HEK293 (cell line): ENCODE measurements at regions not wholly inside any gene's neighbourhood (a gene's known extent, or its start where the extent isn't known, plus 50 kb on each side); places are given as distances from the start of the nearest gene placed in this dataset.

Experiments
- CTCF ChIA-PET: fragments of 350-600 bp; formaldehyde crosslinking; extraction: SDS; loops from one replicate; lab custom pipeline; 2021; ENCODE audit warnings: antibody characterized with exemption; lab: Yijun Ruan, JAX
- POLR2A ChIA-PET: fragments of 300-600 bp; formaldehyde crosslinking; extraction: SDS; loops from one replicate; lab custom pipeline; 2020; ENCODE audit warnings: antibody characterized with exemption, inconsistent platforms; lab: Yijun Ruan, JAX
- H3K27ac ChIP-seq: fragments of 200-500 bp; sonication (Bioruptor generic); 2 replicates; pipeline ENCODE4 v1.5.1; 2014; ENCODE audit warnings: low read depth, low read length, control low read depth, inconsistent platforms; ENCODE audit errors: extremely low read depth
- H3K36me3 ChIP-seq, 2 experiments: fragments of 200-500 bp in 1 of 2; sonication (Bioruptor generic) in 1 of 2; 1 replicate in 1 of 2; 2 replicates in 1 of 2; pipeline ENCODE4 v1.5.1; 2014 to 2017; ENCODE audit warnings: inconsistent platforms in 2 of 2, low read length in 2 of 2; ENCODE audit not compliant: control insufficient read depth in 2 of 2, insufficient read depth in 1 of 2
- H3K4me1 ChIP-seq: fragments of 200-500 bp; sonication (Bioruptor generic); 2 replicates; pipeline ENCODE4 v1.5.1; 2014; ENCODE audit warnings: mild to moderate bottlenecking, low read length, inconsistent platforms; ENCODE audit not compliant: control insufficient read depth, insufficient read depth
- H3K4me3 ChIP-seq: 2 replicates; pipeline ENCODE4 v1.5.1; 2011; ENCODE audit warnings: low read depth, mild to moderate bottlenecking, control low read depth, low read length, moderate library complexity
- H3K9me3 ChIP-seq: fragments of 200-500 bp; sonication (Bioruptor generic); 2 replicates; pipeline ENCODE4 v1.5.1; 2014; ENCODE audit warnings: low read depth, low read length, inconsistent platforms; ENCODE audit not compliant: control insufficient read depth, insufficient read depth
- BCL11A ChIP-seq: fragments of 450-650 bp; formaldehyde crosslinking; IDR thresholded peaks from 2 replicates; pipeline ENCODE4 v1.5.1; 2016; ENCODE audit warnings: low read depth, missing biosample characterization, missing genetic modification characterization
- BCL11B ChIP-seq: fragments of 450-650 bp; formaldehyde crosslinking; IDR thresholded peaks from 2 replicates; pipeline ENCODE4 v1.5.1; 2016; ENCODE audit warnings: low read depth, missing biosample characterization, missing genetic modification characterization
- GLIS2 ChIP-seq: fragments of 450-650 bp; formaldehyde crosslinking; IDR thresholded peaks from 2 replicates; pipeline ENCODE4 v1.5.1; 2016; ENCODE audit warnings: missing biosample characterization, missing genetic modification characterization
- HOXA7 ChIP-seq: sonication (generic); formaldehyde crosslinking; IDR thresholded peaks from 2 replicates; pipeline ENCODE4 v1.8.1; 2022; ENCODE audit warnings: missing genetic modification reagents, borderline replicate concordance
- KLF10 ChIP-seq: fragments of 450-650 bp; IDR thresholded peaks from 2 replicates; pipeline ENCODE4 v1.5.1; 2018; ENCODE audit warnings: missing biosample characterization, mild to moderate bottlenecking, missing genetic modification characterization
- SCRT2 ChIP-seq: fragments of 450-650 bp; formaldehyde crosslinking; IDR thresholded peaks from 2 replicates; pipeline ENCODE4 v1.5.1; 2016; ENCODE audit warnings: missing biosample characterization, missing genetic modification characterization
- YY2 ChIP-seq: fragments of 450-650 bp; formaldehyde crosslinking; IDR thresholded peaks from 2 replicates; pipeline ENCODE4 v1.5.1; 2016; ENCODE audit warnings: missing biosample characterization, missing genetic modification characterization
- ZNF133 ChIP-seq: fragments of 450-650 bp; formaldehyde crosslinking; IDR thresholded peaks from 2 replicates; pipeline ENCODE4 v1.5.1; 2016; ENCODE audit warnings: missing biosample characterization, missing genetic modification characterization
- ZNF221 ChIP-seq: fragments of 450-650 bp; formaldehyde crosslinking; IDR thresholded peaks from 2 replicates; pipeline ENCODE4 v1.5.1; 2017; ENCODE audit warnings: missing biosample characterization, missing genetic modification characterization, borderline replicate concordance
- ZNF501 ChIP-seq: fragments of 450-650 bp; formaldehyde crosslinking; IDR thresholded peaks from 2 replicates; pipeline ENCODE4 v1.5.1; 2016; ENCODE audit warnings: missing biosample characterization, missing genetic modification characterization
- ZNF544 ChIP-seq: fragments of 450-650 bp; formaldehyde crosslinking; IDR thresholded peaks from 2 replicates; pipeline ENCODE4 v1.5.0; 2017; ENCODE audit warnings: missing biosample characterization, missing genetic modification characterization
- ZNF548 ChIP-seq: fragments of 450-650 bp; formaldehyde crosslinking; IDR thresholded peaks from 2 replicates; pipeline ENCODE4 v1.5.1; 2016; ENCODE audit warnings: missing biosample characterization, missing genetic modification characterization
- ZNF555 ChIP-seq: fragments of 450-650 bp; formaldehyde crosslinking; conservative IDR thresholded peaks from 2 replicates; pipeline ENCODE4 v1.5.1; 2017; ENCODE audit warnings: missing biosample characterization, mild to moderate bottlenecking, missing genetic modification characterization, inconsistent platforms
- ZNF677 ChIP-seq: fragments of 450-650 bp; IDR thresholded peaks from 2 replicates; pipeline ENCODE4 v1.5.0; 2018; ENCODE audit warnings: missing biosample characterization, mild to moderate bottlenecking, missing genetic modification characterization, moderate library complexity
- TF ChIP-seq, protein P1 (sequence below): fragments of 450-650 bp; formaldehyde crosslinking; IDR thresholded peaks from 2 replicates; pipeline ENCODE4 v1.5.0; 2017; ENCODE audit warnings: missing biosample characterization, missing genetic modification characterization, borderline replicate concordance
- TF ChIP-seq, protein P2 (sequence below): fragments of 450-650 bp; formaldehyde crosslinking; IDR thresholded peaks from 2 replicates; pipeline ENCODE4 v1.5.1; 2016; ENCODE audit warnings: missing biosample characterization, missing genetic modification characterization, low read depth
- TF ChIP-seq, protein P3 (sequence below): fragments of 450-650 bp; formaldehyde crosslinking; IDR thresholded peaks from 2 replicates; pipeline ENCODE4; 2016; ENCODE audit warnings: missing biosample characterization, missing genetic modification characterization
- TF ChIP-seq, protein P4 (sequence below): fragments of 450-650 bp; formaldehyde crosslinking; IDR thresholded peaks from 2 replicates; pipeline ENCODE4 v1.5.1; 2016; ENCODE audit warnings: missing biosample characterization, missing genetic modification characterization

DNA sequence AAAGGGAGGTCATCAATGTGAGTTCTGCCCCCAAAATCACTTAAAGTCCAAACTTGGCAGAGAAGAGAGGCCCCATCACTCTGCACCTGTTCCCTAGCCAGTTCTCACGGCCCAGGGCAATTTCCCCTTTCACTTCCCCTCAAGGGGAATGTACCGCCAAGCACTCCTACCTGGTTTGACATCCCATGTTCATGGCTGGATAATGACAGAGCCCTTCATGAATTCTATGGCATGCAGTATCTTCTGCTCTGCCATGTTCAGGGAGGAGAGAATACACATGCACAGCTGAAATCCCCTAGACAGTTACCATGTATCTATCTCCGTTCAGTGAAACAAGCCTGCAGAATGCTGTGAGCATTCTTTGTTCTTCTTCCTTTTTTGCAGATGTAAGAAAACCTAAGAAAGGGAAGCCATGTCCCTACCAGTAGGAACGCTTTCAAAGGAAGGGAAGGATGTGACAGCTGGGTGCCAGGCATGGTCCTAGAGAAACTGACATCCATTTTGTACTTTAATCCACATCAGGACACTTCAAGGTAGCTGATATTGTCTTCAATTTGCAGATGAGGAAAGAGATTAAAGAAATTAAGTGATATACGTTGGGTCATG is 79.8 kb upstream of the ARID1B start:
- POLR2A ChIA-PET = no interaction called here
- Histone ChIP-seq H3K36me3 (no peaks in the 10 kb centered on the region), H3K9me3 (no peaks in the 10 kb centered on the region), H3K27ac (no peak overlapping the region), H3K4me1 (no peaks in the 10 kb centered on the region), H3K4me3 (no peak overlapping the region)
- no peak for TF ChIP-seq HOXA7 (CRISPR knock-in tag)
- TF ChIP-seq SCRT2 = no peak
- no peak for TF ChIP-seq ZNF548
- TF ChIP-seq, protein P1, sequence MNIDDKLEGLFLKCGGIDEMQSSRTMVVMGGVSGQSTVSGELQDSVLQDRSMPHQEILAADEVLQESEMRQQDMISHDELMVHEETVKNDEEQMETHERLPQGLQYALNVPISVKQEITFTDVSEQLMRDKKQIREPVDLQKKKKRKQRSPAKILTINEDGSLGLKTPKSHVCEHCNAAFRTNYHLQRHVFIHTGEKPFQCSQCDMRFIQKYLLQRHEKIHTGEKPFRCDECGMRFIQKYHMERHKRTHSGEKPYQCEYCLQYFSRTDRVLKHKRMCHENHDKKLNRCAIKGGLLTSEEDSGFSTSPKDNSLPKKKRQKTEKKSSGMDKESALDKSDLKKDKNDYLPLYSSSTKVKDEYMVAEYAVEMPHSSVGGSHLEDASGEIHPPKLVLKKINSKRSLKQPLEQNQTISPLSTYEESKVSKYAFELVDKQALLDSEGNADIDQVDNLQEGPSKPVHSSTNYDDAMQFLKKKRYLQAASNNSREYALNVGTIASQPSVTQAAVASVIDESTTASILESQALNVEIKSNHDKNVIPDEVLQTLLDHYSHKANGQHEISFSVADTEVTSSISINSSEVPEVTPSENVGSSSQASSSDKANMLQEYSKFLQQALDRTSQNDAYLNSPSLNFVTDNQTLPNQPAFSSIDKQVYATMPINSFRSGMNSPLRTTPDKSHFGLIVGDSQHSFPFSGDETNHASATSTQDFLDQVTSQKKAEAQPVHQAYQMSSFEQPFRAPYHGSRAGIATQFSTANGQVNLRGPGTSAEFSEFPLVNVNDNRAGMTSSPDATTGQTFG (tag by site-specific recombination) = no peak
- TF ChIP-seq ZNF133 (tag by site-specific recombination) = no peak
- no peak for TF ChIP-seq ZNF221 (tag by site-specific recombination)
- CTCF ChIA-PET = no interaction called here

DNA sequence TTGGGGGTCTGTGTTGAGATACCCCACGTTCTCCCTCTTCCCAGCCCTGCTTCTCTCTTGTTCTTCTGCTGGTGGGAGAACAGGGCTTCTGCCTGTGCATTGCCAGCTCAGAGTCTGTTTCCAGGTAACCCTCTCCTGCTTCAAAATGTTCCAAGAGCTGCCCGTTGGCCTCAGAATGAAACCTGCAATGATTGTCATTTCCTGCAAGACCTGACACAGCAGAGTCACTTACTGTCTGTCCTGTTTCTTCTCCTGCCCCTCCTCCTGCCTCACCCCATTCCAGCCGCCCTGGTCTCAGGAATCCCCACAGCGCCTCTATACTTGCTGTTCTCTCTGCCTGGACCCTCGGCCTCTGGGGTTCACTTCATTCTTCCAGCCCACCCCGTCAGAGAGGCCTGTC is 81.4 kb upstream of the ARID1B start:
- H3K4me3 ChIP-seq = no peak overlapping the region
- CTCF ChIA-PET = interaction anchor here (0.5 kb wide), 1 partner anchor 257 kb away, joined by 3 read pairs; no protein-coding TSS in a partner anchor
- TF ChIP-seq BCL11A (tag by site-specific recombination) (no peak), ZNF501 (tag by site-specific recombination) (no peak), ZNF677 (tag by site-specific recombination) (no peak), BCL11B (tag by site-specific recombination) (no peak), ZNF221 (tag by site-specific recombination) (no peak), GLIS2 (tag by site-specific recombination) (no peak), ZNF544 (tag by site-specific recombination) (no peak), YY2 (tag by site-specific recombination) (no peak), ZNF555 (tag by site-specific recombination) (no peak), KLF10 (no peak)
- TF ChIP-seq, protein P2, sequence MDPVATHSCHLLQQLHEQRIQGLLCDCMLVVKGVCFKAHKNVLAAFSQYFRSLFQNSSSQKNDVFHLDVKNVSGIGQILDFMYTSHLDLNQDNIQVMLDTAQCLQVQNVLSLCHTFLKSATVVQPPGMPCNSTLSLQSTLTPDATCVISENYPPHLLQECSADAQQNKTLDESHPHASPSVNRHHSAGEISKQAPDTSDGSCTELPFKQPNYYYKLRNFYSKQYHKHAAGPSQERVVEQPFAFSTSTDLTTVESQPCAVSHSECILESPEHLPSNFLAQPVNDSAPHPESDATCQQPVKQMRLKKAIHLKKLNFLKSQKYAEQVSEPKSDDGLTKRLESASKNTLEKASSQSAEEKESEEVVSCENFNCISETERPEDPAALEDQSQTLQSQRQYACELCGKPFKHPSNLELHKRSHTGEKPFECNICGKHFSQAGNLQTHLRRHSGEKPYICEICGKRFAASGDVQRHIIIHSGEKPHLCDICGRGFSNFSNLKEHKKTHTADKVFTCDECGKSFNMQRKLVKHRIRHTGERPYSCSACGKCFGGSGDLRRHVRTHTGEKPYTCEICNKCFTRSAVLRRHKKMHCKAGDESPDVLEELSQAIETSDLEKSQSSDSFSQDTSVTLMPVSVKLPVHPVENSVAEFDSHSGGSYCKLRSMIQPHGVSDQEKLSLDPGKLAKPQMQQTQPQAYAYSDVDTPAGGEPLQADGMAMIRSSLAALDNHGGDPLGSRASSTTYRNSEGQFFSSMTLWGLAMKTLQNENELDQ (tag by site-specific recombination) = no peak
- TF ChIP-seq, protein P3, sequence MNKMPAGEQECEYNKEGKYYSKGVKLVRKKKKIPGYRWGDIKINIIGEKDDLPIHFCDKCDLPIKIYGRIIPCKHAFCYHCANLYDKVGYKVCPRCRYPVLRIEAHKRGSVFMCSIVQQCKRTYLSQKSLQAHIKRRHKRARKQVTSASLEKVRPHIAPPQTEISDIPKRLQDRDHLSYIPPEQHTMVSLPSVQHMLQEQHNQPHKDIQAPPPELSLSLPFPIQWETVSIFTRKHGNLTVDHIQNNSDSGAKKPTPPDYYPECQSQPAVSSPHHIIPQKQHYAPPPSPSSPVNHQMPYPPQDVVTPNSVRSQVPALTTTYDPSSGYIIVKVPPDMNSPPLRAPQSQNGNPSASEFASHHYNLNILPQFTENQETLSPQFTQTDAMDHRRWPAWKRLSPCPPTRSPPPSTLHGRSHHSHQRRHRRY (tag by site-specific recombination) = no peak
- TF ChIP-seq, protein P4, sequence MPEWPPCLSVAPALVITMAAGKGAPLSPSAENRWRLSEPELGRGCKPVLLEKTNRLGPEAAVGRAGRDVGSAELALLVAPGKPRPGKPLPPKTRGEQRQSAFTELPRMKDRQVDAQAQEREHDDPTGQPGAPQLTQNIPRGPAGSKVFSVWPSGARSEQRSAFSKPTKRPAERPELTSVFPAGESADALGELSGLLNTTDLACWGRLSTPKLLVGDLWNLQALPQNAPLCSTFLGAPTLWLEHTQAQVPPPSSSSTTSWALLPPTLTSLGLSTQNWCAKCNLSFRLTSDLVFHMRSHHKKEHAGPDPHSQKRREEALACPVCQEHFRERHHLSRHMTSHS = no peak
- no peaks in the 10 kb centered on the region for H3K4me1 ChIP-seq
- no peaks in the 10 kb centered on the region for H3K36me3 ChIP-seq
- no peaks in the 10 kb centered on the region for H3K9me3 ChIP-seq
- no peak overlapping the region for H3K27ac ChIP-seq
- POLR2A ChIA-PET = no interaction called here
